K562 (cell line): ENCODE measurements at regions not wholly inside any gene's neighbourhood (a gene's known extent, or its start where the extent isn't known, plus 50 kb on each side); places are given as distances from the start of the nearest gene placed in this dataset.

Experiments
- HNRNPH1 ChIP-seq: fragments of 200-400 bp; formaldehyde crosslinking; optimal IDR thresholded peaks from 2 replicates; pipeline ENCODE3; 2017; ENCODE audit warnings: low read depth, mild to moderate bottlenecking, low read length, moderate library complexity
- NR2F6 ChIP-seq: fragments of 450-650 bp; formaldehyde crosslinking; IDR thresholded peaks from 2 replicates; pipeline ENCODE4 v1.4.0; 2020; ENCODE audit warnings: mild to moderate bottlenecking
- POLR2A ChIP-seq: fragments of 450-650 bp; conservative IDR thresholded peaks from 2 replicates; pipeline ENCODE4 v1.6.1; 2016
- RUNX1 ChIP-seq: sonication (generic); IDR thresholded peaks from 2 replicates; pipeline ENCODE4 v1.6.1; 2016; ENCODE audit warnings: antibody characterized with exemption, low read depth
- SETDB1 ChIP-seq: IDR thresholded peaks from one replicate; pipeline ENCODE4 v1.6.1; 2012; ENCODE audit warnings: low read length, control low read depth, inconsistent platforms
- ZBTB1 ChIP-seq: sonication (generic); formaldehyde crosslinking; IDR thresholded peaks from 2 replicates; pipeline ENCODE4 v1.8.1; 2023; ENCODE audit warnings: missing genetic modification reagents, low read depth, mild to moderate bottlenecking, borderline replicate concordance
- ZNF217 ChIP-seq: sonication (generic); formaldehyde crosslinking; IDR thresholded peaks from 2 replicates; pipeline ENCODE4 v1.8.0; 2022; ENCODE audit warnings: mild to moderate bottlenecking, missing genetic modification reagents

DNA sequence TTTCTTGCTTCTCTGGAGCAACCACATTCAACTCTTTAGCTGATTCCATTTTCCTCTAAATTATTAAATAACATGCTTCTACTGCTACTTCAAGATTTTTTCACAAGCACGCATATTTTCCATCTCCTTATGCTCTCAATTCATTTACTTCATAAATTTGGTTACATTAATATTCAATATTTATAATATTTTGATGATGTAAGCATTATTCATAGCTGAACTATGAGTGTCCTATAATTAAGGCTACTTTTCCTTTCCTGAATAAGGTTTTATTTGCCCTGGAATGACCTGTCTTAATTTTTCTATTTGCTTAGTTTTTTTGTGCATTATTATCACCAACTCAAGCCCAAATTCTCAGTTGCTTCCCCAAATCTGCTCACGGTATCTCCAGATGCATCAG is 109.4 kb upstream of the ADPGK start:
- TF ChIP-seq SETDB1: no peak
- TF ChIP-seq RUNX1: no peak
- no peak for TF ChIP-seq POLR2A
- no peak for TF ChIP-seq ZBTB1 (CRISPR knock-in tag)
- no peak for TF ChIP-seq ZNF217
- TF ChIP-seq HNRNPH1: no peak
- no peak for TF ChIP-seq NR2F6 (CRISPR knock-in tag)
